Superior temporal gyrus (tissue), 1 donor: ENCODE measurements at regions not wholly inside any gene's neighbourhood (a gene's known extent, or its start where the extent isn't known, plus 50 kb on each side); places are given as distances from the start of the nearest gene placed in this dataset.
"Not testable (repeated sequence)": the region's sequence is repeated elsewhere in the genome, so short reads cannot be mapped to it uniquely, and the experiment has no call there.

ENCODE experiments used
- DNase-seq: peaks from one replicate; pipeline ENCODE4 v3.0.0-alpha.2; 2016; ENCODE audit errors: extremely low spot score

GRCh38 chr3:87101861-87102625 is 111.1 kb upstream of the VGLL3 start:
- no peak for DNase-seq

- not testable (repeated sequence) for DNase-seq
These were observed 106.8 kb upstream of the VGLL3 start for GRCh38 chr3:87097733-87098132.

DNA sequence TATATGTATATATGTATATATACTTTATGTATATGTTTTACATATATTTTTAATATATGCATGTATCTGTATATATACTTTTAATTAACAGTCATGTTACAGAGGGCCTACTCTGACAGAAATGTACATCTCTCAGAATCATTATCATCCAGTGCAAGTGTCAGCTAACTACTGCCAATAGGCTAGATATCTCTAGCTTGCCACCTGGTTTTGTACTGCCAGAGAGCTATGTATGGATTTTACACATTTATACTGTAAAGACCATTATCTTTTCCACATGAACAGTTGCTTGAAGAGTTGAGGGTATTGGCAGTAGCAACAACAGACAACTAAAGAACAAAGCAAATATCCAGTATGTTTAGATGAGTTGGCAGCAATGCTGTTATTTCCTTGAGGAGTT is 99.7 kb upstream of the VGLL3 start:
- DNase-seq, result peak; percentile 31

GRCh38 chr3:87088993-87089841 is 98.3 kb upstream of the VGLL3 start:
- DNase-seq, result peak; percentile 91

GRCh38 chr3:87088430-87088992 is 97.6 kb upstream of the VGLL3 start:
- peak; percentile 50 for DNase-seq

GRCh38 chr3:87084868-87085267 is 93.9 kb upstream of the VGLL3 start:
- no peak for DNase-seq

DNA sequence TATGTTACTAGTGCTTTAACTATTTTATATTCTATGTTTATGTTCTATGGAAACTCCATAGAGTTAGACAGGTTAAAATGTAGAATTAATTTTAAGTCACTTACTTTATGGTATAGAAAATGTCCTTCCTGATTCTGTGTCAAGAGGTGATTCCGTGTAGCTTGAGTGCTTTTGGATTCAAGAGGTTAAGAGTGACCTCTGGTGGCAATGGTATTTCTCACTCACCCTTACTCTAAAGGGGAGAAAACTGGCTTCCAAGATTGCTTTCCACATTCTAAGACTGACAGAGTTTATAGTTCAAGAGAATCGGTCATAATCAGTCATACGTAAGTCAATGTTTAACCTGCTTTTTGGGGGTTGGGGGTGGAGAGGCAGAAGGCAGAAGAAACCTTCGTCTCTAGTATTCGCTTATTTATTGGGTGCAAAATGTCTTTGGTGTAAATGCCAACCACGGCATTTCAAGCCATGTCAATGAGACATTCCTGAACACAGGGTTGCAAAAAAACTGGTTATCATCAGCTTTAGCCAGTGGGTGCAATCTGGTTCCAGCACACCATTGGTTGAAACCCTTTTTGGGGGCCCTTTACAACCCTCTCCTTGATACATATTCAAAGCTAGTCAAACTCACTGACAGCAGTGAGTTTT is 92.0 kb upstream of the VGLL3 start:
- DNase-seq, result peak; percentile 83

DNA sequence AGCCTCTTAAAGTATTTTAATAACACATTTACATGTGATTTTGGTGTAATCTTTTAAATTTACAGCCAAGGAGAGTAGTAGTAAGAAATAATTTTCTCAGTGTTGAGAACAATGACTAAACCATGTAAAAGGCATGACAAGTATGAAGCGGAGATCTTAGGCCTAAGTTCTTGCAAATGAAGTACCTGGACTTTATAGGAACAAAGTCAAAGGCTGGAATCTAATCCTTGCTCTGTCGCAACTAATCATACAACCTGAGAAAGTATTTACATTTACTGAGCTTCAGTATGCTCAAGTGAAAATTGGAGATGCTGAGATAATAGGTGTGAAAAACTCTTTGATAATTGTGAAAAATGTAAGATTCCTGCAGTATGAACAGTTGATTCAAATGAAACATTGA is 86.4 kb upstream of the VGLL3 start:
- DNase-seq, result no peak

DNA sequence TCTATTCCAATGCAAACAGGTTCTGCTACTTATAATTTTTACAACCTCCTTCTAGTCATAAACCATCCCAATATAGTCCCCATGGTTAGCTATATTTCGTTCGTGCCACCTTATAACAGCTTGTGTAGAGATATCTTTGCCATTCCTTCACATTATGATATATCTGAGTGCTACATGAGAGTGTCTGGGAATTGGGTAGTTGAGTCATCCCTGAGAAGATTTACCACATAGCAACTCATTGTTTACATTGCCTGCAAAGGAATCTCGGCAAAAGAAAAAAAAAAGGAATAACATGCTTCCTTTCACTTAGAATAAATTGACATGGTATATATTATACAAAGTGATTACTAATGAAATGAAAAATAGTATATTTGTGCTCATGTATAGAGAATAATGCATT is 86.0 kb upstream of the VGLL3 start:
- no peak for DNase-seq

DNA sequence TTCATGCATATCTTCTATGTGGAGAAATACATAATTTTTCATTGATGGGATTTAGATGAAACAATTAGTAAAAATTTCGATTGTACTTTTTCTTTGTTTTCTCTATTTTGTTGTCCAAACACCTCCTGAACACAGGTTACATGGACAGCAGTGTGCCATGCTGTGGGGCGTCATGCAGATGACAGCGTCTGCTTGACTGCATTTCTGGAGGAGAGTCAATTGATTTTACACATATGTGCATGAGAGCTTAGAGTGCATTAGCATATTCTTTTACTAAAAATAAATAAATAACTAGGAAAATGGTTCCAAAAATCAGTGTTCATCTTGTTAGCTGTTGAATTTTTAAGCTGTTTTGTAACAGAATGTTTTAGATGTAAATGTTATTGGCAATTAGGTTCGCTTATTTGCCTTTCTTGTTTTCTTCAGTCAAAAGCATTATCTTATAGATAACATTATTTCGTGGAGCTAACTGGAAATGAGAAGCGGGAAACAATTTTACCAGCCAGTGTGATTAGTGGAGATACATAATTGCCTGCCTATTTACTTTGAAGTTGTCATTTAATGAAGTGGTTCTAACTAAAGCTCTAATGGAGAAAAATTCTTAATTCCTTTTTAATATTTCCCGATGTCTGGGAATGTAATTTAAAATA is 82.7 kb upstream of the VGLL3 start:
- no peak for DNase-seq

DNA sequence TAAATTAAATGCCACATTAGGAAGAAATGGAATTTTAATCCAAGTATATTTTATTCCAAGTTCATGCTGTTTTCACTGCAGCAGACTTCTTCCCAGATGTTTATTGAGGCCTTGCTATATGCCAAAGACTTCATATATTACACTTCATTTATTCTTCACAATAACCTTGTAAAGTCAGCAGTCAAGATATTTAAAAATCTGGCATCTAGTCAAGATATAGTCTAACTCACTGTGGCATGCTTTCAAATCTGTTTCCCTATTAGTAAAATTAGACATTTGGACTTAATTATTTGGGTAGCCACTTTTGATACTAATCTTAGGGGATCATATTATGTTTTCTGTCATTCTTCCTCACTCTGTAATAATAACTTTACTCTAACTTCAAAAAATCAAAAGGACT is 81.5 kb upstream of the VGLL3 start:
- no peak for DNase-seq

GRCh38 chr3:87069971-87070370 is 79.0 kb upstream of the VGLL3 start:
- no peak for DNase-seq

GRCh38 chr3:87069021-87069420 is 78.1 kb upstream of the VGLL3 start:
- no peak for DNase-seq

GRCh38 chr3:87062685-87063084 is 71.7 kb upstream of the VGLL3 start:
- no peak for DNase-seq

- DNase-seq, result no peak
These were observed 66.5 kb upstream of the VGLL3 start for GRCh38 chr3:87057474-87057873.

DNA sequence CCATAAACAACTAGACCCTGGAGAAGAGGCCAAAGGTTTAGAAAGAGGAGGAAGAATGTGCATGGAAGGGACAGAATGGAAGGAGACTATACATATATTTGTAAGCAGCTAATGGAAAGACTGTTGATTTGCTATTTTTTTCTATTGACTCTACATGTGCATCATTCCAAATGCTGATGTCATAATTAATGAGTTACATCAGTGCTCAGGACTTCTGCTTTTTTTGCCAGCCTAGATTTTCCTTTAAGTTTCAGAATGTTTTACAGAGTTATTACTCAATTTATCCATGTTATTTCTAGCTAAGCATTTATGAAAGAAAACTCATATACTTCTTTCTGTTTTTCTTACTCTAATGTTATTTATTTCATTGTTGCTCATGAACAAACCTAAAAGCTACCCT is 62.6 kb upstream of the VGLL3 start:
- DNase-seq, result no peak

- DNase-seq, result no peak
These were observed 61.7 kb upstream of the VGLL3 start for GRCh38 chr3:87052499-87053260.

DNA sequence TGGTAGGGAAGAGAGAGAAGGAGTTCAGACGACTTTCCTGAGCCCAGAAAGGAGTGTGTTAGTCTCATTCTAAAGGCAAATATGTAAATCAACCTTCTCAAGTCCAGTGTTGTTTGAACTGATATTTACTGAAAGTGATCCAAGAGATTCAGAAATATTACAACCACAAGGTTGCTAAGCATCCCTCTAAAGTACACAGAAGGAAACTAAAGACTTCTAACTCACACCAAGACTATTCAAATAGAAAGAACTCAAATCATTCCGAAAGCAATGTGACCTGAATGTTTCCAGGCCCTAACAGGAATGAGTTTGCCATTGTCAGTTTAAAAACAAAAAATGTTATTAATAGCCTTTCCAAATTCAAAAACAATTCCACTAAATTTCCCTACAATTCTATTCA is 56.9 kb upstream of the VGLL3 start:
- no peak for DNase-seq

DNA sequence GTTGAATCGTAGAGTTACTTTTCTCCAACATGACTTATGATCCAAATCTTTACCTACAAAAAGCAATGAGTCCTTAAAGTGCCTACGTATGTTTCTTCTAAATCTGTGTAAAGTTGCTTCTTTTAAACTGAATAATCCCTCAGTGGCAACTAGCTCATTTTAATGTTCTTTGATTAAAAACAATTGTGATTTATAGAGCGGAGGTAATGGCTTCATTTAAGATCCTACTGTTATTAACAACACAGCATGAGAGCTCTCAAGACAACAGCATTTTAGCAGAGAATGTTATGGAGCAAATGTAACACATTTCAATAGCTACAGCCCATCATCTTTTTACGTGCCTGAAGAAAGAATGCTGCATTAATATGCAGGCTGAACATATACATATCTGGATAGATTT is 55.3 kb upstream of the VGLL3 start:
- DNase-seq, result no peak

DNA sequence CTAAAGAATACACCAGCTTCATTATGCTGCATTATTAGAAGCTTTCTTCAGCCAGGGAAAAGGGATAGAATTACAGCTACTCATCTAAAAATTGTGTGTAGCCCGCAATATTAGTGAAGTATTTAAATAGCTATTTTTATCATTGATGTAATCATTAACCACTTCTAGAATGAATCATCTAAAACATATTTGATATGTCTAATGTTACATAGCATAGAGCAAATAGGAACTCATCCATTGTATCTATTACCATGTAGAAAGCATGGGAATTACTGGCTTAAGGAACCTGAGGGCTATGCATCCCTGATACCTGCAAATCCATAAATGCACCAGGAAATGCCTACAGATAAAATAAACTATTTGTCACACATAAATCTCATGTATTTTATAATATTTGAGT is 54.5 kb upstream of the VGLL3 start:
- no peak for DNase-seq

GRCh38 chr3:87044846-87045245 is 53.9 kb upstream of the VGLL3 start:
- no peak for DNase-seq
